Sigmoid colon (tissue), 4 donors: ENCODE measurements at regions not wholly inside any gene's neighbourhood (a gene's known extent, or its start where the extent isn't known, plus 50 kb on each side); places are given as distances from the start of the nearest gene placed in this dataset.
"Not testable (repeated sequence)": the region's sequence is repeated elsewhere in the genome, so short reads cannot be mapped to it uniquely, and the experiment has no call there.

ENCODE experiments used
- EP300 ChIP-seq, 4 donors: sonication (generic); formaldehyde crosslinking; IDR thresholded peaks; one replicate each; pipeline ENCODE4 v1.6.1; 2017; ENCODE audit warnings: antibody characterized with exemption in 4 of 4
- POLR2A ChIP-seq, 2 donors: fragments of 450-650 bp; IDR thresholded peaks; one replicate each; pipeline ENCODE4 v1.6.1; 2016; ENCODE audit warnings: antibody characterized with exemption in 2 of 2, mild to moderate bottlenecking in 2 of 2, moderate library complexity in 2 of 2
- TF ChIP-seq, protein P1 (sequence below), 4 experiments: fragments of 450-650 bp in 3 of 4; fragments of 200-600 bp in 1 of 4; IDR thresholded peaks; one replicate each; pipeline ENCODE4 v1.5.1; 2016 to 2019; ENCODE audit warnings: antibody characterized with exemption in 4 of 4, mild to moderate bottlenecking in 3 of 4, moderate library complexity in 2 of 4

DNA sequence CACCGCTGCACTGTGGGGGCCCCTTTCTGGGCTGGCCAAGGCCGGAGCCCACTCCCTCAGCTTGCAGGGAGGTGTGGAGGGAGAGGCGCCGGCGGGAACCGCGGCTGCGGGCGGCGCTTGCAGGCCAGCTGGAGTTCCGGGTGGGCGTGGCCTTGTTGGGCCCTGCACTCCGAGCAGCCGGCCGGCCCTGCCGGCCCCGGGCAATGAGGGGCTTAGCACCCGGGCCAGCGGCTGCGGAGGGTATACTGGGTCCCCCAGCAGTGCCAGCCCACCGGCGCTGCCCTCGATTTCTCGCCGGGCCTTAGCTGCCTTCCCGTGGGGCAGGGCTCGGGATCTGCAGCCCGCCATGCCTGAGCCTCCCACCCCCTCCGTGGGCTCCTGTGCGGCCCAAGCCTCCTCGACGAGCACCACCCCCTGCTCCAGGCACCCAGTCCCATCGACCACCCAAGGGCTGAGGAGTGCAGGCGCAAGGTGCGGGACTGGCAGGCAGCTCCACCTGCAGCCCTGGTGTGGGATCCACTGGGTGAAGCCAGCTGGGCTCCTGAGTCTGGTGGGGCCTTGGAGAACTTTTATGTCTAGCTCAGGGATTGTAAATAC, 705.1 kb upstream of the CDH9 start:
- TF ChIP-seq, protein P1, sequence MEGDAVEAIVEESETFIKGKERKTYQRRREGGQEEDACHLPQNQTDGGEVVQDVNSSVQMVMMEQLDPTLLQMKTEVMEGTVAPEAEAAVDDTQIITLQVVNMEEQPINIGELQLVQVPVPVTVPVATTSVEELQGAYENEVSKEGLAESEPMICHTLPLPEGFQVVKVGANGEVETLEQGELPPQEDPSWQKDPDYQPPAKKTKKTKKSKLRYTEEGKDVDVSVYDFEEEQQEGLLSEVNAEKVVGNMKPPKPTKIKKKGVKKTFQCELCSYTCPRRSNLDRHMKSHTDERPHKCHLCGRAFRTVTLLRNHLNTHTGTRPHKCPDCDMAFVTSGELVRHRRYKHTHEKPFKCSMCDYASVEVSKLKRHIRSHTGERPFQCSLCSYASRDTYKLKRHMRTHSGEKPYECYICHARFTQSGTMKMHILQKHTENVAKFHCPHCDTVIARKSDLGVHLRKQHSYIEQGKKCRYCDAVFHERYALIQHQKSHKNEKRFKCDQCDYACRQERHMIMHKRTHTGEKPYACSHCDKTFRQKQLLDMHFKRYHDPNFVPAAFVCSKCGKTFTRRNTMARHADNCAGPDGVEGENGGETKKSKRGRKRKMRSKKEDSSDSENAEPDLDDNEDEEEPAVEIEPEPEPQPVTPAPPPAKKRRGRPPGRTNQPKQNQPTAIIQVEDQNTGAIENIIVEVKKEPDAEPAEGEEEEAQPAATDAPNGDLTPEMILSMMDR (IDR thresholded peaks at IDR 0.05) = not testable (repeated sequence)
- TF ChIP-seq EP300, POLR2A (IDR thresholded peaks at IDR 0.05): not testable (repeated sequence)
